ENCODE measurements at regions not wholly inside any gene's neighbourhood (a gene's known extent, or its start where the extent isn't known, plus 50 kb on each side); places are given as distances from the start of the nearest gene placed in this dataset.
A peak's percentile ranks its signal among the peaks of the same experiment; 100 is the strongest.

- no peak for DNase-seq
- H3K27ac ChIP-seq = no peak overlapping the region
- 0 out of 2 replicates have a peak, but pooled peaks cover under 1% of the 10 kb centered on the region for H3K27me3 ChIP-seq (replicated peaks; ENCODE audit: insufficient read depth)
- no peaks in the 10 kb centered on the region for H3F3A ChIP-seq (ENCODE audit: insufficient read depth)
- no peaks in the 10 kb centered on the region for H4K20me1 ChIP-seq (ENCODE audit: insufficient read depth)
- H3K79me2 ChIP-seq (ENCODE audit: insufficient read depth) = no peaks in the 10 kb centered on the region
- in situ Hi-C loops (cut with MboI) = no loop called here
- no peaks in the 10 kb centered on the region for H3K9me2 ChIP-seq (ENCODE audit: insufficient read depth)
- H3K4me2 ChIP-seq (ENCODE audit: unreplicated experiment) = no peak overlapping the region
- no peak overlapping the region for H3K4me3 ChIP-seq
- H3K36me3 ChIP-seq (ENCODE audit: low read depth) = no peaks in the 10 kb centered on the region
- H3K9ac ChIP-seq = no peak overlapping the region
- WGBS, 2 experiments (ENCODE audit: low coverage in 1 of 2, low lambda C conversion rate in 2 of 2, missing lambda C conversion rate in 2 of 2) = 80 to 83% methylated on average over 7 of the region's 7 CpGs
- H3K9me3 ChIP-seq (ENCODE audit: low read depth) = no peaks in the 10 kb centered on the region
- 0 out of 2 replicates have a peak, but pooled peaks cover 4% of the 10 kb centered on the region for H3K4me1 ChIP-seq (ENCODE audit: insufficient read depth)
- H2AFZ ChIP-seq = no peak overlapping the region
- TF ChIP-seq EZH2phosphoT487 (IDR thresholded peaks at IDR 0.05; ENCODE audit: insufficient read depth, low read depth) = no peak
- no peak for TF ChIP-seq EZH2 (IDR thresholded peaks at IDR 0.05; ENCODE audit: insufficient read depth, poor library complexity, severe bottlenecking)
These were observed 50.3 kb upstream of the CXCL12 start for GRCh38 chr10:44435196-44435595.

GRCh38 chr10:44436240-44436639, 51.3 kb upstream of the CXCL12 start:
- Histone ChIP-seq H3K36me3 (ENCODE audit: low read depth) (no peaks in the 10 kb centered on the region), H3F3A (ENCODE audit: insufficient read depth) (no peaks in the 10 kb centered on the region), H2AFZ (no peak overlapping the region), H3K79me2 (ENCODE audit: insufficient read depth) (no peaks in the 10 kb centered on the region), H3K4me2 (ENCODE audit: unreplicated experiment) (no peak overlapping the region), H3K9me3 (ENCODE audit: low read depth) (no peaks in the 10 kb centered on the region), H3K9me2 (ENCODE audit: insufficient read depth) (no peaks in the 10 kb centered on the region), H3K9ac (no peak overlapping the region), H3K4me3 (no peak overlapping the region), H3K4me1 (ENCODE audit: insufficient read depth) (0 out of 2 replicates have a peak, but pooled peaks cover 4% of the 10 kb centered on the region), H3K27me3 (replicated peaks; ENCODE audit: insufficient read depth) (no peaks in the 10 kb centered on the region), H3K27ac (no peak overlapping the region), H4K20me1 (ENCODE audit: insufficient read depth) (no peaks in the 10 kb centered on the region)
- TF ChIP-seq EZH2phosphoT487 (IDR thresholded peaks at IDR 0.05; ENCODE audit: insufficient read depth, low read depth) (no peak), EZH2 (IDR thresholded peaks at IDR 0.05; ENCODE audit: insufficient read depth, poor library complexity, severe bottlenecking) (no peak)
- 56 to 68% methylated on average over 1 of the region's 1 CpG for WGBS, 2 experiments (ENCODE audit: low coverage in 1 of 2, low lambda C conversion rate in 2 of 2, missing lambda C conversion rate in 2 of 2)
- DNase-seq = no peak
- in situ Hi-C loops (cut with MboI) = no loop called here

DNA sequence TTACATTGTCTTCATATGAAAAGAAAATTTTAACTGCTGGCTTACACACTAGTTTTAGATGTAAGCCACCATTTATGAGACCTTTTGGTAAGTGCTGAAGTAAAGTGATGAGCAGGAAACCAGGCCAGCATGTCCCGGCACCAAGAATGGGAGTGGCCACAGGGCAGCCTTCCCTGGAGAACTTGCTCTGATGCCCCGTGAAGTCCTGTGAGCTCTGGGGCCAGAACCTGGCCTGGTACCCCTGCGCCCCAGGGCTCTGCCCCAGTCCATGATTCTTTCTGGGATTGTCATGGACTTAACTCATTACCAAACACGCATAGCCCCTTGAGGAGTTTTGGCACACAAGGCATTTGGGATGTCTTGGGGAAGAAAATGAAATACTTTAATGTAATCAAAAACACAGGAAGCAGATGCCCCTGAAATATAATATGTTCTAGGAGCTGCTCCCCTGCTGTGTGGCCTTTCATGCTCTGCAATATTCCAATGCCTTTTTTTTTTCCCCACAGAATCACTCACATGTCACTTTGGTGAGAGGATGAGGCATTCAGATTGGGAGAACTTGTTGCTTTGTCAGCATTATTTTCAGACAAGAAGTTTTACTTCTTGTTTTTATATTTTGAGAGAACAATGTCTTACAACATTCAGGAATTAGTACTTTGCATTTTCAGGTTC, 53.1 kb upstream of the CXCL12 start:
- Histone ChIP-seq H4K20me1 (ENCODE audit: insufficient read depth) (no peaks in the 10 kb centered on the region), H3K36me3 (ENCODE audit: low read depth) (no peaks in the 10 kb centered on the region), H3K4me2 (ENCODE audit: unreplicated experiment) (no peak overlapping the region), H3K9ac (no peak overlapping the region), H3K9me3 (ENCODE audit: low read depth) (no peaks in the 10 kb centered on the region), H2AFZ (no peak overlapping the region), H3K4me1 (ENCODE audit: insufficient read depth) (0 out of 2 replicates have a peak, but pooled peaks cover 4% of the 10 kb centered on the region), H3K4me3 (no peak overlapping the region), H3F3A (ENCODE audit: insufficient read depth) (no peaks in the 10 kb centered on the region), H3K9me2 (ENCODE audit: insufficient read depth) (no peaks in the 10 kb centered on the region), H3K27ac (no peak overlapping the region), H3K79me2 (ENCODE audit: insufficient read depth) (no peaks in the 10 kb centered on the region), H3K27me3 (replicated peaks; ENCODE audit: insufficient read depth) (no peaks in the 10 kb centered on the region)
- in situ Hi-C loops (cut with MboI) = no loop called here
- TF ChIP-seq EZH2 (IDR thresholded peaks at IDR 0.05; ENCODE audit: insufficient read depth, poor library complexity, severe bottlenecking) (no peak), EZH2phosphoT487 (IDR thresholded peaks at IDR 0.05; ENCODE audit: insufficient read depth, low read depth) (no peak)
- 51 to 58% methylated on average over 4 of the region's 4 CpGs for WGBS, 2 experiments (ENCODE audit: low coverage in 1 of 2, low lambda C conversion rate in 2 of 2, missing lambda C conversion rate in 2 of 2)
- no peak for DNase-seq

- Histone ChIP-seq H2AFZ (no peak overlapping the region), H3K36me3 (ENCODE audit: low read depth) (no peaks in the 10 kb centered on the region), H3K4me1 (ENCODE audit: insufficient read depth) (0 out of 2 replicates have a peak, but pooled peaks cover 4% of the 10 kb centered on the region), H3K4me3 (no peak overlapping the region), H3K79me2 (ENCODE audit: insufficient read depth) (no peaks in the 10 kb centered on the region), H3K9me3 (ENCODE audit: low read depth) (no peaks in the 10 kb centered on the region), H4K20me1 (ENCODE audit: insufficient read depth) (no peaks in the 10 kb centered on the region), H3F3A (ENCODE audit: insufficient read depth) (no peaks in the 10 kb centered on the region), H3K9ac (no peak overlapping the region), H3K4me2 (ENCODE audit: unreplicated experiment) (no peak overlapping the region), H3K27me3 (replicated peaks; ENCODE audit: insufficient read depth) (no peaks in the 10 kb centered on the region), H3K9me2 (ENCODE audit: insufficient read depth) (no peaks in the 10 kb centered on the region), H3K27ac (no peak overlapping the region)
- in situ Hi-C loops (cut with MboI) = no loop called here
- peak; percentile 24 for DNase-seq
- 70 to 74% methylated on average over 8 of the region's 8 CpGs for WGBS, 2 experiments (ENCODE audit: low coverage in 1 of 2, low lambda C conversion rate in 2 of 2, missing lambda C conversion rate in 2 of 2)
- TF ChIP-seq EZH2phosphoT487 (IDR thresholded peaks at IDR 0.05; ENCODE audit: insufficient read depth, low read depth) (no peak), EZH2 (IDR thresholded peaks at IDR 0.05; ENCODE audit: insufficient read depth, poor library complexity, severe bottlenecking) (no peak)
These were observed 54.5 kb upstream of the CXCL12 start for GRCh38 chr10:44439239-44439957.
